Panc1 (cell line): ENCODE measurements at regions not wholly inside any gene's neighbourhood (a gene's known extent, or its start where the extent isn't known, plus 50 kb on each side); places are given as distances from the start of the nearest gene placed in this dataset.

Experiments used
- ATAC-seq: fragments of 200-7000 bp; cut with Tn5 transposase; 2 replicates; pipeline ENCODE4 v1.9.1; 2020; ENCODE audit warnings: mild to moderate bottlenecking, moderate library complexity
- BruUV-seq: library from RNA; stranded (reverse); fragments of 400-500 nt; replicated peaks from 2 replicates; lab custom pipeline; 2021; lab: Mats Ljungman, UMichigan
- CTCF ChIA-PET: fragments of 300-600 bp; sonication (Branson Sonifier 250); formaldehyde crosslinking; loops from one replicate; lab custom pipeline; 2022; ENCODE audit warnings: antibody characterized with exemption; lab: Charles Lee
- POLR2A ChIA-PET: fragments of 300-600 bp; sonication (Branson Sonifier 250); formaldehyde crosslinking; loops from one replicate; lab custom pipeline; 2022; ENCODE audit warnings: antibody characterized with exemption; lab: Charles Lee
- DNase-seq: peaks from one replicate; pipeline ENCODE4 v3.0.0-alpha.2; 2010; ENCODE audit warnings: low read depth, low spot score
- H3K27ac ChIP-seq: 2 replicates; pipeline ENCODE4 v1.5.1; 2011; ENCODE audit warnings: mild to moderate bottlenecking, low read length, inconsistent platforms
- H3K27me3 ChIP-seq: fragments of 200-500 bp; sonication (Bioruptor generic); 2 replicates; pipeline ENCODE4 v1.6.0; 2014; ENCODE audit warnings: low read length, inconsistent platforms; ENCODE audit not compliant: control insufficient read depth, insufficient read depth
- H3K36me3 ChIP-seq: fragments of 200-500 bp; sonication (Bioruptor generic); 2 replicates; pipeline ENCODE4 v1.5.1; 2014; ENCODE audit warnings: inconsistent platforms, mild to moderate bottlenecking, low read length, moderate library complexity; ENCODE audit not compliant: control insufficient read depth, insufficient read depth
- H3K4me1 ChIP-seq: 2 replicates; pipeline ENCODE4 v1.5.1; 2011; ENCODE audit warnings: inconsistent platforms, mild to moderate bottlenecking, low read length, moderate library complexity; ENCODE audit not compliant: control insufficient read depth, insufficient read depth
- H3K4me3 ChIP-seq, 2 experiments: 2 replicates each; pipeline ENCODE4 v1.5.1; 2011 to 2012; ENCODE audit warnings: low read depth in 2 of 2, low read length in 2 of 2, mild to moderate bottlenecking in 2 of 2, inconsistent platforms in 1 of 2, moderate library complexity in 1 of 2
- H3K9me3 ChIP-seq: fragments of 200-500 bp; sonication (Bioruptor generic); 2 replicates; pipeline ENCODE4 v1.5.1; 2014; ENCODE audit warnings: low read depth, mild to moderate bottlenecking, inconsistent platforms, low read length, moderate library complexity; ENCODE audit not compliant: control insufficient read depth, insufficient read depth
- CTCF ChIP-seq: fragments of 450-650 bp; IDR thresholded peaks from 2 replicates; pipeline ENCODE4 v1.5.1; 2017; ENCODE audit warnings: mild to moderate bottlenecking
- POLR2AphosphoS5 ChIP-seq: IDR thresholded peaks from 2 replicates; pipeline ENCODE4 v1.6.1; 2012; ENCODE audit warnings: mild to moderate bottlenecking, low read depth, low read length, moderate library complexity
- REST ChIP-seq, 2 experiments: IDR thresholded peaks; 2 replicates each; pipeline ENCODE4 v1.6.1; 2011 to 2012; ENCODE audit warnings: low read depth in 2 of 2, control low read depth in 1 of 2, low read length in 1 of 2, mild to moderate bottlenecking in 1 of 2, moderate library complexity in 1 of 2; ENCODE audit not compliant: insufficient read depth in 1 of 2
- SIN3A ChIP-seq: IDR thresholded peaks from 2 replicates; pipeline ENCODE4 v1.6.1; 2012; ENCODE audit warnings: low read depth, mild to moderate bottlenecking, low read length, moderate library complexity, borderline replicate concordance; ENCODE audit not compliant: insufficient read depth
- TCF7L2 ChIP-seq: IDR thresholded peaks from 2 replicates; pipeline ENCODE4 v1.6.1; 2011; ENCODE audit warnings: mild to moderate bottlenecking, low read depth, low read length, inconsistent platforms
- in situ Hi-C: cut with HindIII; loops from 2 replicates; pipeline ENCODE4 v1.10.0; 2016; ENCODE audit warnings: low sequenced_read_pairs, low pct_unique_long_range_greater_than_20kb
- intact Hi-C: fragments of 100-400 bp; cut with micrococcal nuclease; formaldehyde crosslinking; loops from one replicate; pipeline ENCODE4 v1.10.0; 2022; ENCODE audit not compliant: unreplicated experiment

- Histone ChIP-seq H3K9me3 (no peaks in the 10 kb centered on the region), H3K4me3 (no peak overlapping the region), H3K27ac (no peak overlapping the region), H3K4me1 (no peaks in the 10 kb centered on the region), H3K36me3 (no peaks in the 10 kb centered on the region), H3K27me3 (no peaks in the 10 kb centered on the region)
- DNase-seq: no peak
- ATAC-seq: no peak
- in situ Hi-C loops: no loop called here
- BruUV-seq: no TSS peak
- TF ChIP-seq REST (IDR thresholded peaks at IDR 0.05; ENCODE audit: insufficient read depth in 1 of 2, low read depth in 2 of 2, low read length in 1 of 2) (no peak), TCF7L2 (no peak), SIN3A (no peak), POLR2AphosphoS5 (no peak), CTCF (no peak)
- ChIA-PET CTCF (no interaction called here), POLR2A (no interaction called here)
- intact Hi-C loops: no loop called here
These were observed 553.3 kb downstream of the INHBA start for GRCh38 chr7:41149576-41149975.

- no TSS peak for BruUV-seq
- in situ Hi-C loops: no loop called here
- peak; percentile 54 for DNase-seq
These were observed 554.4 kb downstream of the INHBA start for GRCh38 chr7:41148521-41148951.

More at GRCh38 chr7:41148521-41148951, 554.4 kb downstream of the INHBA start:
- CTCF ChIA-PET: no interaction called here
- no peak for TF ChIP-seq POLR2AphosphoS5
- no peak for TF ChIP-seq TCF7L2
- TF ChIP-seq REST (IDR thresholded peaks at IDR 0.05; ENCODE audit: insufficient read depth in 1 of 2, low read depth in 2 of 2, low read length in 1 of 2): no peak
- TF ChIP-seq SIN3A: no peak
- no peak for TF ChIP-seq CTCF
- intact Hi-C loops: no loop called here
- Histone ChIP-seq H3K36me3 (no peaks in the 10 kb centered on the region), H3K4me3 (no peak overlapping the region), H3K4me1 (no peaks in the 10 kb centered on the region), H3K27ac (no peak overlapping the region), H3K9me3 (no peaks in the 10 kb centered on the region), H3K27me3 (no peaks in the 10 kb centered on the region)
- POLR2A ChIA-PET: interaction anchor here (0.6 kb wide), 1 partner anchor 191 kb away, joined by 10 read pairs; no protein-coding TSS in a partner anchor
- peak; percentile 92 for ATAC-seq
